ENCODE measurements at regions not wholly inside any gene's neighbourhood (a gene's known extent, or its start where the extent isn't known, plus 50 kb on each side); places are given as distances from the start of the nearest gene placed in this dataset.
"Not testable (repeated sequence)": the region's sequence is repeated elsewhere in the genome, so short reads cannot be mapped to it uniquely, and the experiment has no call there.

DNA sequence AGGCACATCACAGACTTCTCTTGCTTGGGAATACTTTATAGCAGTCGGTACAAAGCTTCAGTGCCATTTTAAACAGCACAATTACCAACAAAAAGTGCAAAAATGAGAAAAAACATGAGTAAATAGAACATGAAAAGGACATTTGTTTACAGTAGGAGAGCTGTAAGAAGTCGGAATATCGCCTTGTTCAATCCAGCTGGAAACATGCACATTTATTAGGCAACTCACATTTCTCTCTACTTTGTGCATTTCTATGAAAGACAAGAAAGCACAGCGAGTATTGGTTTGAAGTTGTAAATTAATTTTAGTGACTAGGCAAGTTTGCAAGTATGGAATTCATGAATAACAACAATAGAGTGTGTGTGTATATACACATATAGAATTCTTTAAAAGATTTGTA lies 484.7 kb downstream of the DACH1 start:
- intact Hi-C loops (cut with micrococcal nuclease) = no loop called here
- Mint-ChIP-seq H3K9me3 (no peaks in the 10 kb centered on the region), H3K27me3 (ENCODE audit: low read depth) (no peaks in the 10 kb centered on the region), H3K4me1 (ENCODE audit: low read depth) (no peaks in the 10 kb centered on the region), H3K4me3 (ENCODE audit: low read depth) (no peak overlapping the region), H3K36me3 (ENCODE audit: low read depth) (no peaks in the 10 kb centered on the region), H3K27ac (no peak overlapping the region)
- DNase-seq (ENCODE audit: low spot score) = no peak

DNA sequence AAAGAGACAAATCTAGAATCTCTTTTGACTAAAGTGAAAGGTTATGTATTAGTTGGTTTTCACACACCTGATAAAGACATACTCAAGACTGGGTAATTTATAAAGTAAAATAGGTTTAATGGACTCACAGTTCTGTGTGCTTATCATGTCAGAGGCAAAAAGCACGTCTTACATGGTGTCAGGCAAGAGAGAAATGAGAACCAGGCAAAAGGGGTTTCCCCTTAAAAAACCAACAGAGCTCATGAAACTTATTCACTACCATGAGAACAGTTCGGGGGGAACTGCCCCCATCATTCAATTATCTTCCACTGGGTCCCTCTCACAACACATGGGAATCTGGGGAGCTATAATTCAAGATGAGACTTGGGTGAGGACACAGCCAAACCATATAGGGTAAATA lies 486.8 kb downstream of the DACH1 start:
- H3K27ac Mint-ChIP-seq = no peak overlapping the region
- H3K4me3 Mint-ChIP-seq (ENCODE audit: low read depth) = no peak overlapping the region
- no peaks in the 10 kb centered on the region for H3K36me3 Mint-ChIP-seq (ENCODE audit: low read depth)
- H3K9me3 Mint-ChIP-seq = no peaks in the 10 kb centered on the region
- no peaks in the 10 kb centered on the region for H3K27me3 Mint-ChIP-seq (ENCODE audit: low read depth)
- H3K4me1 Mint-ChIP-seq (ENCODE audit: low read depth) = no peaks in the 10 kb centered on the region
- intact Hi-C loops (cut with micrococcal nuclease) = no loop called here
- DNase-seq (ENCODE audit: low spot score) = no peak

DNA sequence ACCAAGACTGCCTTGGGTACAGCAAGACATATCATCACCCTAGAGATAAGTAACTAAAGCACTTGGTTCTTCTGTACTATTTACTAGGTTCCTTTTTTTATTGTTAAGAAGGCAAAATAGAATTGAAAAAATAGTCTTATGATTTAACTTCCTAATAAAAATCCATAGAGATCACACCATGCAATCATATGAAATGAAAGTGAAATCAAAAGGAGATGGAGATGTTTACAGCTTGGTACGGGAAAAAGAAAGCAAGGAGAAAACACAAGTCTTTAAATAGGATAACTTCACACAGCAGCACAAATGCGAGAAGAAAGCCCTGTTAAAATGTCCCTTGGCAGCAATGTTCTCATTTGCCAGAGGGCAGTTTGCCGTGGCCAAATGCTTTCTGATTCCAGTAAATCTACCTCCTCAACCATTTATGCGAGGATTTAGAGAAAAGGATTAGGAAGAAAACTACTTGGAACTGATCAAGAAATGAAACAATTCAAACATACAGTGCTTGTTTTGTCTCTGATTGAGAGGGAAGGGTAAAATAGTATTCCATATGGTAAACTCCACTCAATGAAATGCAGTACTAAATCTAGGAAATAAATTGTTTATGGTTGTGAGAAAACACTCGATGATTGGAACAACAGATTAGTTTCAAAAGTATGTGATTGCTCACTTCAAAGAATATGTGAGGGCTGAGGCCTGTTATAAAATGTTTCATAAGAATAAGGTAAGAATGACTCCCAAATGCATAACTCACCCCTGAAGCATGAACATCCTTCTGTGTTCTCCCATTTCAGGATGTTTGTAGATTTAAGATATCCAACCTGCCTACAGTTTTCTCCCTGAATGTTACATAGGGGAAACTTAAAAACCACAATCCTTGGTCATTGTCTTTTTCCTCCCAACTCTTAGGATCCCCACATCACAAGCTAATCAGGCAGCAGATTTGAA lies 487.8 kb downstream of the DACH1 start:
- intact Hi-C loops (cut with micrococcal nuclease) = no loop called here
- Mint-ChIP-seq H3K27ac (no peak overlapping the region), H3K27me3 (ENCODE audit: low read depth) (no peaks in the 10 kb centered on the region), H3K9me3 (no peaks in the 10 kb centered on the region), H3K4me3 (ENCODE audit: low read depth) (no peak overlapping the region), H3K36me3 (ENCODE audit: low read depth) (no peaks in the 10 kb centered on the region), H3K4me1 (ENCODE audit: low read depth) (no peaks in the 10 kb centered on the region)
- no peak for DNase-seq (ENCODE audit: low spot score)

DNA sequence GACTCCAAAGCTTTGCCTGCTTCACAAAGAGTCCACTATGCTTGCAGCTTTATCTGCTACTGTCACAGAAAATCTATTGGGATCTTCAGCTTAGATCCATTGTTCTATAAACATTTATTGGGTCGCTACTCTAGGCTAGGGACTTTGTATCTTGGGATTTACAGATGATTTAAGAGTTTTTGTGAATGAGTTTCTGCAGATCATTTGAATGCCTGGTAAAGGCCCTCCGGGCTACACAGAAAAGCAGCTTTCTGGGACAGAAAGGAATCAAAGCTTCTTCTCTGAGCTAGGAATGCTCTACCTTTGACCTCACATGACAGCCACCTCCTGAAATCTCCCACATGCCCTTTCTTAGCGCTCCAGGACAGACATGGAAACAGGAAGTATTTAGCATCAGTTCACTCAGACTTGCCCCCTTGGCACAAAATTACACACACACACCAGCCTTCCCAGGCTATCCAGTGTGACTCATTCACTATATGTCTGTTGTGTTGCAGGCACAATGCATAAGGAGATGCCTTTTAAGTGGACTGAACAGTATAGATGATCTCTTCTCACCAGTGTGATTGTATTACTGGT lies 492.4 kb downstream of the DACH1 start:
- H3K4me3 Mint-ChIP-seq (ENCODE audit: low read depth) = no peak overlapping the region
- H3K27me3 Mint-ChIP-seq (ENCODE audit: low read depth) = no peaks in the 10 kb centered on the region

DNA sequence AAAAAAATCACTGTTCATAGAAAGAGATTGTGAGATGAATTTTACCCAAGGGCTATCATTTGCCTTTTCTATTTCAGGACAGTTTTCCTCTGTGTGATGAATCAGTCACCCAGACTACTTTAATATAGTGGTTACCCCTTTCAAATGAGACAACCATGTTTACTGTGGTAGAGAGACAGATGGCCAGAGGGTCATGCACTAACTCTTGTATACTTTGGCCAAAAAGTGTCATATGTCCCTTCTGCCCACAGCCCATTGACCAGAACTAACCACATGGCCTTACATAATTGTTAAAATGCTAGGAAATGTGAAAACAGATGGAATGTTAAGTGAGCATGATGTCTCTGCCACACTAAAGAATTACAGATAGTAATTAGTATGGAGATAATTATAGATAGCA lies 498.7 kb downstream of the DACH1 start:
- Mint-ChIP-seq H3K9me3 (no peaks in the 10 kb centered on the region), H3K4me1 (ENCODE audit: low read depth) (no peaks in the 10 kb centered on the region), H3K36me3 (ENCODE audit: low read depth) (no peaks in the 10 kb centered on the region), H3K27me3 (ENCODE audit: low read depth) (no peaks in the 10 kb centered on the region), H3K4me3 (ENCODE audit: low read depth) (no peak overlapping the region), H3K27ac (no peak overlapping the region)
- no peak for DNase-seq (ENCODE audit: low spot score)
- intact Hi-C loops (cut with micrococcal nuclease) = no loop called here

More for the DNA sequence above, 492.4 kb downstream of the DACH1 start:
- Mint-ChIP-seq H3K9me3 (no peaks in the 10 kb centered on the region), H3K4me1 (ENCODE audit: low read depth) (no peaks in the 10 kb centered on the region), H3K36me3 (ENCODE audit: low read depth) (no peaks in the 10 kb centered on the region), H3K27ac (no peak overlapping the region)
- intact Hi-C loops (cut with micrococcal nuclease) = no loop called here
- no peak for DNase-seq (ENCODE audit: low spot score)

DNA sequence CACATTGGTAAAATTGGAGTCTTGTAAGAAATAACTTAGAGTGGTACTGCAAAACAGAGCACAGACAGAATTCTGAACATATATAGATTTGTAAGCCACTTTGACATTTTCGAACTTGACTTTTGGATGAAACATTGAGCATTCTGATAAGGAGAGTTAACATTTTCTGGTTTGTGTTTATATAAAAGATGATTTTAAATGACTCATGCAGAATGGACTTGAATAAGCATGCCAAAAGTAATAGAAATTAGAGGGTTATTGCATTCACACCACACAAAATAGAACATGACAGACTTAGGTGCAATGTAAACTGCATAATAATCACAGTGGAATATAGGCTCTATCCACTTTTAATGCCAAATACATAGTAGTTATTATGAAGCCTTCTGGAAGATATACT lies 507.0 kb downstream of the DACH1 start:
- H3K4me1 Mint-ChIP-seq (ENCODE audit: low read depth) = no peaks in the 10 kb centered on the region
- H3K36me3 Mint-ChIP-seq (ENCODE audit: low read depth) = no peaks in the 10 kb centered on the region
- H3K27me3 Mint-ChIP-seq (ENCODE audit: low read depth) = no peaks in the 10 kb centered on the region
- H3K4me3 Mint-ChIP-seq (ENCODE audit: low read depth) = no peak overlapping the region
- H3K9me3 Mint-ChIP-seq = no peaks in the 10 kb centered on the region
- intact Hi-C loops (cut with micrococcal nuclease) = no loop called here
- no peak for DNase-seq (ENCODE audit: low spot score)
- H3K27ac Mint-ChIP-seq = no peak overlapping the region

DNA sequence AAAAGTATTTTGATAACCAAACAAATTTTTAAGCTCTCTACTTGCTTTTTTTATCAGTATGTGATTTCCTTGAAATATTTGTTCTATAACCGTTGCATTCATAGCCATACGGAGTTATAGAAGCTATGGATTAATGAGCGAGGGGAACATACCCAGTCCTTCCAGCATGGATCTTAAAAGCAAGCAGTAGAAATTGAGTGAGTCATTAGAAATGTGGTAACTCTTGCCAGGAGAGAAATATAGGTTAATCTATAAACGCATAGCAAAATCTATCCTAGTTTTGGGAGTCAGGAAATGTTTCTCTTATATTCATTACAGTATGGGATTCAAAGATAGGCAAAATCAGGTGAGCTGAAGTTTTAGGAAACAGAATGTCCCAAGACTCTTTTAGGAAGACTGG lies 507.4 kb downstream of the DACH1 start:
- no peak overlapping the region for H3K4me3 Mint-ChIP-seq (ENCODE audit: low read depth)
- H3K36me3 Mint-ChIP-seq (ENCODE audit: low read depth) = no peaks in the 10 kb centered on the region
- no peaks in the 10 kb centered on the region for H3K27me3 Mint-ChIP-seq (ENCODE audit: low read depth)
- no peak overlapping the region for H3K27ac Mint-ChIP-seq
- H3K9me3 Mint-ChIP-seq = no peaks in the 10 kb centered on the region
- H3K4me1 Mint-ChIP-seq (ENCODE audit: low read depth) = no peaks in the 10 kb centered on the region
- DNase-seq (ENCODE audit: low spot score) = no peak
- intact Hi-C loops (cut with micrococcal nuclease) = no loop called here

DNA sequence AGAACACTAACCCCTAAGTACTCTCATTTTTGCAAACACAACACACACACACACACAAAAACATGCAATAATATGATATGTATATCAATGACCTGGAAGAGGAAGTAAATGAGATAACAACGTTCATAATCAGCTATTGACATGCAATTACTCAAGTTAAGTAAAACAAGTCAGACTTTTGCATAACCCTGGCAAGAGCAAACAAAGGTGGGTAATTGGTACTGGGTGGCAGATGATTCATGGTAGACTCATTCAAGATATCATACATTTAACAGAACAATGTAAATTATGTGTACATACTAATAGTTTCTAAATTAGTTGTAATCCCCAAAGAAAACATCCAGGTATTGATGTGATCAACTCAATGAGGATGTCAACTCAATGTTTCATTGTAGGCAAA lies 508.8 kb downstream of the DACH1 start:
- Mint-ChIP-seq H3K27me3 (ENCODE audit: low read depth) (no peaks in the 10 kb centered on the region), H3K4me3 (ENCODE audit: low read depth) (no peak overlapping the region), H3K9me3 (no peaks in the 10 kb centered on the region), H3K27ac (no peak overlapping the region), H3K36me3 (ENCODE audit: low read depth) (no peaks in the 10 kb centered on the region), H3K4me1 (ENCODE audit: low read depth) (no peaks in the 10 kb centered on the region)
- intact Hi-C loops (cut with micrococcal nuclease) = no loop called here
- no peak for DNase-seq (ENCODE audit: low spot score)

DNA sequence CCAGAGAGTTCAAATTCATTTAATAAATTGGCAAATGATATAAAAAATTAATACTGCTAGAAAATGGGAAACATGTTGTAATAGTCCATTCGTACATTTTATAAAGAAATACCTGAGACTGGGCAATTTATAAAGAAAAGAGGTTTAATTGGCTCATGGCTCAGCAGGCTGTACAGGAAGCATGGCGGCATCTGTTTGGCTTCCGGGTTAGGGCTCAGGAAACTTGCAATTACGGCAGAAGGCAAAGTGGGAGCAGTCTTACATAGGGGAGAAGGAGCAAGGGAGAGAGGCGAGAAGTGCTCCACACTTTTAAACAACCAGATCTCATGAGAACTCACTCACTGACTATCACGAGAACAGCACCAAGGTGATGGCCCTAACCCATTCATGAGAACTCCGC lies 512.0 kb downstream of the DACH1 start:
- H3K36me3 Mint-ChIP-seq (ENCODE audit: low read depth) = no peaks in the 10 kb centered on the region
- H3K4me3 Mint-ChIP-seq (ENCODE audit: low read depth) = no peak overlapping the region
- no peaks in the 10 kb centered on the region for H3K9me3 Mint-ChIP-seq
- DNase-seq (ENCODE audit: low spot score) = no peak
- no peak overlapping the region for H3K27ac Mint-ChIP-seq
- H3K27me3 Mint-ChIP-seq (ENCODE audit: low read depth) = no peaks in the 10 kb centered on the region
- H3K4me1 Mint-ChIP-seq (ENCODE audit: low read depth) = no peaks in the 10 kb centered on the region
- intact Hi-C loops (cut with micrococcal nuclease) = no loop called here

DNA sequence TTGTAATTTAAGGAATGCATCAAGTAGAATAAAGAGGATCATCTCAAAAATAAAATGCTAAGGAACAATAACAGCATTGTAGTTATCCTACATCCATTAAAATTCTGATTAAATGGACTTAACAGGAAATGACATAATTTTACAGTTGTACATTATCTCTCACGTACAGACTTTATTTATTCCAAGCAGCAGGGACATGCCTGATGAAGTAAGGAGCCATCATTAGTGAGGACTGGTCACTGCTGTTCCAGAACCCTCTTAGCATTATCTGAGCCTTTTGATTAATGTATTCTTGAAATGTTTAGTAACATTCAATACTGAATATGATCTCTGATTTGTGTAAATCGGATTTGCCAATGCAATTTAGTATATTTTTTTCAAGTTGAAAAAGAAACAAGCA lies 516.1 kb downstream of the DACH1 start:
- H3K36me3 Mint-ChIP-seq (ENCODE audit: low read depth) = no peaks in the 10 kb centered on the region
- H3K27me3 Mint-ChIP-seq (ENCODE audit: low read depth) = no peaks in the 10 kb centered on the region
- intact Hi-C loops (cut with micrococcal nuclease) = no loop called here
- H3K4me1 Mint-ChIP-seq (ENCODE audit: low read depth) = no peaks in the 10 kb centered on the region
- no peak overlapping the region for H3K4me3 Mint-ChIP-seq (ENCODE audit: low read depth)
- no peak for DNase-seq (ENCODE audit: low spot score)
- H3K27ac Mint-ChIP-seq = no peak overlapping the region
- no peaks in the 10 kb centered on the region for H3K9me3 Mint-ChIP-seq

DNA sequence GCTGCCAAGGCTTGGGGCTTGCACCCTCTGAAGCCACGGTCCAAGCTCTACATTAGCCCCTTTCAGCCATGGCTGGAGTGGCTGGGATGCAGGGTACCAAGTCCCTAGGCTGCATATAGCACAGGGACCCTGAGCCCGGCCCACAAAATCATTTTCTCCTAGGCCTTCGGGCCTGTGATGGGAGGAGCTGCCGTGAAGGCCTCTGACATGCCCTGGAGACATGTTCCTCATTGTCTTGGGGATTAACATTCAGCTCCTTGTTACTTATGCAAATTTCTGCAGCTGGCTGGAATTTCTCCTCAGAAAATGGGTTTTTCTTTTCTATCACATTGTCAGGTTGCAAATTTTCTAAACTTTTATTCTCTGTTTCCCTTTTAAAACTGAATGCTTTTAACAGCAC lies 521.1 kb downstream of the DACH1 start:
- intact Hi-C loops (cut with micrococcal nuclease); H3K9me3 Mint-ChIP-seq; H3K4me3 Mint-ChIP-seq (ENCODE audit: low read depth); H3K36me3 Mint-ChIP-seq (ENCODE audit: low read depth); H3K27me3 Mint-ChIP-seq (ENCODE audit: low read depth); DNase-seq (ENCODE audit: low spot score); H3K27ac Mint-ChIP-seq; H3K4me1 Mint-ChIP-seq (ENCODE audit: low read depth): not testable (repeated sequence)

DNA sequence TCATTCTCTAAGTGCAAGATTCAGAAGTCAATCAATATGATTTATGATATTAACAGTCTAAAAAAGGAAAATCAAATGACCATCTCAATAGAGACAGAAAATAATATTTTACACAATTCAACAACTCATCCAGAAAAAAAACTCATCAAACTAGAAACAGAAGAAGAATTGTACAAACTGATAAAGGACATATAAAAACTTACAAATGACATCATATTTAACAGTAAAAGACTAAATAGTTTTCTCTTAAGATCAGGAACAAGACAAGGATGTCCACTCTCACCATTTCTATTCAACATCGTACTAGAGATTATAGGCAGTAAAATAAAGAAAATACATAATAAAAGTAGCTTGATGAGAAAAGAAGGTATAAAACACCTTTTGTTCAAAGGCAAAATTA lies 527.3 kb downstream of the DACH1 start:
- H3K4me1 Mint-ChIP-seq (ENCODE audit: low read depth) = no peaks in the 10 kb centered on the region
- no peaks in the 10 kb centered on the region for H3K9me3 Mint-ChIP-seq
- no peaks in the 10 kb centered on the region for H3K27me3 Mint-ChIP-seq (ENCODE audit: low read depth)
- no peak overlapping the region for H3K27ac Mint-ChIP-seq
- no peaks in the 10 kb centered on the region for H3K36me3 Mint-ChIP-seq (ENCODE audit: low read depth)
- H3K4me3 Mint-ChIP-seq (ENCODE audit: low read depth) = no peak overlapping the region
- intact Hi-C loops (cut with micrococcal nuclease) = no loop called here
- no peak for DNase-seq (ENCODE audit: low spot score)

DNA sequence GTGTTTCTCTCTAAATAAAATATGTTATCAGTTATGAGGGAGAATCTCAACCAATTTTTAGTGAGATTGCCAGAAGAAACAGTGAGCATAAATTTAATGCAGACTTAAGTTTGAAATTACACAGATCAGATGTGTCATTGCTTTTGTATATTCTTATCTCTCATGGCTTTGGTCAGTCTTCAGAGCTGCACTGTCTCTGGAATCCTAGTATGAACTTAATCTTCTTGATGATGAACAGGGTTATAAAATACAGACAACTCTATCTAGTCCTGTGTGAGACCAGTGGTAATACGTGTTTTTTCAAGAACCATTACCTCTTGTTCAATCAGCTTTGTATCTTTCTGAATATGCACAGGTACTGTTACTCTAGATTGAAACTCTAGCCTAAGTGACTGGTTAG lies 528.0 kb downstream of the DACH1 start:
- no peaks in the 10 kb centered on the region for H3K36me3 Mint-ChIP-seq (ENCODE audit: low read depth)
- H3K4me1 Mint-ChIP-seq (ENCODE audit: low read depth) = no peaks in the 10 kb centered on the region
- no peak overlapping the region for H3K4me3 Mint-ChIP-seq (ENCODE audit: low read depth)
- intact Hi-C loops (cut with micrococcal nuclease) = no loop called here
- no peaks in the 10 kb centered on the region for H3K9me3 Mint-ChIP-seq
- no peak for DNase-seq (ENCODE audit: low spot score)
- H3K27me3 Mint-ChIP-seq (ENCODE audit: low read depth) = no peaks in the 10 kb centered on the region
- no peak overlapping the region for H3K27ac Mint-ChIP-seq

Data from activated T-helper 2 cell treated with anti-CD3 and anti-CD28 coated beads, Interferon-gamma antibody, Interleukin-2, Interleukin-4, amounts not matched to agents 10 μg/mL and 5 μg/mL and 100 μg/mL, durations not matched to agents 14 hours and 24 hours and 36 hours (primary cell).